Glutamatergic neuron (in vitro differentiated cells): ENCODE measurements at regions not wholly inside any gene's neighbourhood (a gene's known extent, or its start where the extent isn't known, plus 50 kb on each side); places are given as distances from the start of the nearest gene placed in this dataset.

Source experiments
- DNase-seq: peaks from one replicate; pipeline ENCODE4 v3.0.0; 2022
- H3K27ac Mint-ChIP-seq: one replicate; pipeline ENCODE4 v1.8.0; 2020; ENCODE audit warnings: mild to moderate bottlenecking, mixed read lengths, inconsistent platforms; ENCODE audit not compliant: unreplicated experiment
- H3K27me3 Mint-ChIP-seq: one replicate; pipeline ENCODE4 v1.8.0; 2020; ENCODE audit warnings: mild to moderate bottlenecking, moderate library complexity, mixed read lengths, inconsistent platforms; ENCODE audit not compliant: unreplicated experiment
- H3K36me3 Mint-ChIP-seq: one replicate; pipeline ENCODE4 v1.8.0; 2020; ENCODE audit warnings: mild to moderate bottlenecking, mixed read lengths, inconsistent platforms; ENCODE audit not compliant: unreplicated experiment
- H3K4me1 Mint-ChIP-seq: one replicate; pipeline ENCODE4 v1.8.0; 2020; ENCODE audit warnings: mild to moderate bottlenecking, low read depth, mixed read lengths, inconsistent platforms; ENCODE audit not compliant: unreplicated experiment
- H3K4me3 Mint-ChIP-seq: one replicate; pipeline ENCODE4 v1.8.0; 2020; ENCODE audit warnings: mild to moderate bottlenecking, mixed read lengths, inconsistent platforms; ENCODE audit not compliant: unreplicated experiment
- H3K9me3 Mint-ChIP-seq: one replicate; pipeline ENCODE4 v1.8.0; 2020; ENCODE audit warnings: mild to moderate bottlenecking, moderate library complexity, mixed read lengths, inconsistent platforms; ENCODE audit not compliant: unreplicated experiment
- TF ChIP-seq, protein P1 (sequence below): fragments of 200-600 bp; sonication (generic); IDR thresholded peaks from one replicate; pipeline ENCODE4 v1.5.0; 2021; ENCODE audit not compliant: partially characterized antibody, unreplicated experiment

DNA sequence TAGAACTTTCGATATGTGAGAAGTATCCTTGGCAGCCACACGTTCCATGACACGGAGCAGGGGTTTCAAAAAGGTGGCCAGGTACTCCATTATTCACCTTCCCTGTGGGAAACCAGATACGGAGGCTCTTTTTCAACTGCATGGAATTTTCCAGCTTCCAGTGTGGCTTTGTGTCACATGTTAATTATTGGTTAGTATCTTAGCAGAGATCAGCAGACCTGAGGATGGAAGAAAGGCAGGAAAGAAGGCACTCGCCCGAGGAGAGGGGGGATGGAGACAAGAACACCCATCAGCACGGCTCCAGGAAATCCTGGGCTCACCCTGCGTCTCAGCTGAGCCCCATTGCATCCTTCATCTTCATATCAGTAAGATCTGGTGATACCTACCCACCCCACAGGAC is 115.5 kb downstream of the PXDC1 start:
- Mint-ChIP-seq H3K4me3 (no peak overlapping the region), H3K9me3 (no peaks in the 10 kb centered on the region), H3K36me3 (no peaks in the 10 kb centered on the region), H3K27ac (no peak overlapping the region), H3K27me3 (peaks cover 2% of the 10 kb centered on the region), H3K4me1 (peaks cover 3% of the 10 kb centered on the region)
- no peak for DNase-seq
- TF ChIP-seq, protein P1, sequence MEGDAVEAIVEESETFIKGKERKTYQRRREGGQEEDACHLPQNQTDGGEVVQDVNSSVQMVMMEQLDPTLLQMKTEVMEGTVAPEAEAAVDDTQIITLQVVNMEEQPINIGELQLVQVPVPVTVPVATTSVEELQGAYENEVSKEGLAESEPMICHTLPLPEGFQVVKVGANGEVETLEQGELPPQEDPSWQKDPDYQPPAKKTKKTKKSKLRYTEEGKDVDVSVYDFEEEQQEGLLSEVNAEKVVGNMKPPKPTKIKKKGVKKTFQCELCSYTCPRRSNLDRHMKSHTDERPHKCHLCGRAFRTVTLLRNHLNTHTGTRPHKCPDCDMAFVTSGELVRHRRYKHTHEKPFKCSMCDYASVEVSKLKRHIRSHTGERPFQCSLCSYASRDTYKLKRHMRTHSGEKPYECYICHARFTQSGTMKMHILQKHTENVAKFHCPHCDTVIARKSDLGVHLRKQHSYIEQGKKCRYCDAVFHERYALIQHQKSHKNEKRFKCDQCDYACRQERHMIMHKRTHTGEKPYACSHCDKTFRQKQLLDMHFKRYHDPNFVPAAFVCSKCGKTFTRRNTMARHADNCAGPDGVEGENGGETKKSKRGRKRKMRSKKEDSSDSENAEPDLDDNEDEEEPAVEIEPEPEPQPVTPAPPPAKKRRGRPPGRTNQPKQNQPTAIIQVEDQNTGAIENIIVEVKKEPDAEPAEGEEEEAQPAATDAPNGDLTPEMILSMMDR, result no peak

DNA sequence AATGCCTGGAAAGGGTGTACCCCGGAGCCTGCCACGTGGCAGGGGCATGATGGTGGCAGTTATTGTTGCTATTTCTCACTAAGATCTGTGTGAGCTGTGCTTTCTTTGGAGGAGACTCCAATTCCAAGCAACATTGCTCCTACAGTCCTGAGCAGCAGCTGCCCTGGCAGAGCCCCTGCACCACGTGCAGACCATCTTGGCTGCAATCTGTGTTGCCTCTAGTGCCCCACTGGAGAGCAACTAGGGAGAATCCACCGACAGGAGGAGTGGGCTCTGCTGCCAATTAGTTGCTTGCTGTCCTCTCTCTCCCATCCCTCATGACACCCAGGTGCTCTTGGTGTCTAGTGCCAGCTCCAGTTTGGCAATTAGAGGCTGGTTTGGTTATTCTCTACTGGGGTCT is 116.0 kb downstream of the PXDC1 start:
- H3K4me3 Mint-ChIP-seq, result no peak overlapping the region
- no peak overlapping the region for H3K27ac Mint-ChIP-seq
- no peaks in the 10 kb centered on the region for H3K36me3 Mint-ChIP-seq
- H3K9me3 Mint-ChIP-seq, result no peaks in the 10 kb centered on the region
- H3K27me3 Mint-ChIP-seq, result peaks cover 2% of the 10 kb centered on the region
- peaks cover 3% of the 10 kb centered on the region for H3K4me1 Mint-ChIP-seq
- TF ChIP-seq, protein P1, result no peak
- no peak for DNase-seq

DNA sequence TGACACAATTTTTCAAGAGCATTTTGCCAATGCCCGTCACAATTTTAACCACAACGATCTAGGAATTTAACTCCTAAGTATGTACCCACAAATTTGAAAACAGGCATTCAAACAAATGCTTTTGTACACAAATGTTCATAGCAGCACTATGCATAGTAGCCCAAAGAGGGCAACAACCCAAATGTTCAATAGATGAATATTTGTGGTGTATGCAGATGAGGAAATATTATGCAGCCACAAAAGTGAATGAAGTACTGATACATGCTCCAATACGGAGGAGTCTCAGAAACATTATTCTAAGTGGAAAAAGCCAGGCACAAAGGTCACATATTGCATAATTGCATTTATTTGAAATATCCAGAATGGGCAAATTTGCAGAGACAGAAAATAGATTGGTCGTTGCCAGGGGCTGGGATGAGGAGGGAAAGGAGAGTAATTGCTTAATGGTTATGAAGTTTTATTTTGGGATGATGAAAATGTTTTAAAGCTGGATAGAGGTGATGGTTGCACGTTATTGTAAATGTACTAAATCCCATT is 117.2 kb downstream of the PXDC1 start:
- TF ChIP-seq, protein P1, result no peak
- Mint-ChIP-seq H3K27ac (no peak overlapping the region), H3K4me1 (peaks cover 3% of the 10 kb centered on the region), H3K9me3 (no peaks in the 10 kb centered on the region), H3K36me3 (no peaks in the 10 kb centered on the region), H3K4me3 (no peak overlapping the region), H3K27me3 (peaks cover 2% of the 10 kb centered on the region)
- DNase-seq, result no peak

DNA sequence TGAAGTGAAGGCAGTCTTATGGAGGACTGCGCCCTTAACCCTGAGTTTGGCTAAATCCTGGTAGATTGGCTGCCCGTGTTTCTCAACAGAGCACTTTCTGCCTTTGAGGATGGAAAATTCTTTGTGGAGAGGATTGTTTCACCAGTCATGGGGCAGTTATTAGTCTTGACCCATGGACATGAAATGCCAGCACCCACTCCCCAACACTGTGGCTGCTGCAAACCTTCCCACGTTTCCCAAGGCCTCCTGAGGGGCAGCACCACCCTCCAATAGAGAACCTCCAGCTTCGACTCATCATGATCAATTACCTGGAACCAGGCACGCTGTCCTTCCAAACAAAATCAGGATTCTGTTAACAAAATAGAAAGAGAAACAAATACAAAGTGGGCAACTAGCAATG is 117.8 kb downstream of the PXDC1 start:
- H3K27me3 Mint-ChIP-seq, result peaks cover 2% of the 10 kb centered on the region
- no peak overlapping the region for H3K27ac Mint-ChIP-seq
- TF ChIP-seq, protein P1, result no peak
- no peak for DNase-seq
- no peaks in the 10 kb centered on the region for H3K36me3 Mint-ChIP-seq
- peaks cover 3% of the 10 kb centered on the region for H3K4me1 Mint-ChIP-seq
- H3K9me3 Mint-ChIP-seq, result no peaks in the 10 kb centered on the region
- no peak overlapping the region for H3K4me3 Mint-ChIP-seq

DNA sequence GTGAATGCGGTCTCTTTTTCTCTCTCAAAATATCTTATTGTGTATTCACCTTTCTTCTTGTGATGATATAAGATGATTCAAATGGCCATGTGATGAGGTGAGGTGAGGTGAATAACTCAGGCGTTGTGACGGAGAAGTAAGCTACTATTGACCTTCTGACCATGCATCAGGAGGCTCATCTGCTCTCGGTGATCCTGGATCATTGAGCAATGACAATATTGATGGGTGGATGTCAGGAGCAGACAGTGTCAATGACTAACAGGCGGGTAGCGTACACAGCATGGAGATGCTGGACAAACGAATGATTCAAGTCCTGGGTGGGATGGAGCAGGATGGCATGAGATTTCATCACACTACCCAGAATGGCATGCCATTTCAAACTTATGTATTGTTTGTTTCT is 119.6 kb downstream of the PXDC1 start:
- TF ChIP-seq, protein P1, result no peak
- Mint-ChIP-seq H3K4me1 (peaks cover 12% of the 10 kb centered on the region), H3K27me3 (peaks cover 2% of the 10 kb centered on the region), H3K27ac (no peak overlapping the region), H3K9me3 (no peaks in the 10 kb centered on the region), H3K4me3 (no peak overlapping the region), H3K36me3 (no peaks in the 10 kb centered on the region)
- DNase-seq, result no peak
